AML-193 (cell line): ENCODE measurements at regions not wholly inside any gene's neighbourhood (a gene's known extent, or its start where the extent isn't known, plus 50 kb on each side); places are given as distances from the start of the nearest gene placed in this dataset.
"Not testable (repeated sequence)": the region's sequence is repeated elsewhere in the genome, so short reads cannot be mapped to it uniquely, and the experiment has no call there.

ENCODE experiments used
- DNase-seq, 2 experiments: peaks; one replicate each; lab custom pipeline; 2025; lab: John Stamatoyannopoulos, UW

DNA sequence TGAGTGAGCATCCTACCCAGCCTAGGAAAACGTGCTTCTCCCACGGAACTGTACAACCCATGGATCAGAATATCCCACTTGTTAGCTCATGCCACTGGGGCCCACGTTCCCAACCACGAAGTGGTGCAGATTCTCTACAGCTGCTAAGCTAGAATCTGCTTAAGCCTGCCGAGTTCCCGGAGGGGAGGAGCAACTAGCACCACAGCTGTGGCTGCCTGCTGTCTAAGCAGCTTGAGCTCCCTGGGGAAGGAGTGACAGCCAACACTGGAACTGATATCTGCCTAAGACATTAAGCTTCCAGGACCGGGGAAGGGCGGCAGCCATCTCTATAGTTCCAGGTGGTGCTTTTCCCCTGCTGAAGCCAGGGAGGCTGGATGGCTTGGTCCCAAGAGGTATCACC, 334.7 kb upstream of the CHRM2 start:
- no peak for DNase-seq

DNA sequence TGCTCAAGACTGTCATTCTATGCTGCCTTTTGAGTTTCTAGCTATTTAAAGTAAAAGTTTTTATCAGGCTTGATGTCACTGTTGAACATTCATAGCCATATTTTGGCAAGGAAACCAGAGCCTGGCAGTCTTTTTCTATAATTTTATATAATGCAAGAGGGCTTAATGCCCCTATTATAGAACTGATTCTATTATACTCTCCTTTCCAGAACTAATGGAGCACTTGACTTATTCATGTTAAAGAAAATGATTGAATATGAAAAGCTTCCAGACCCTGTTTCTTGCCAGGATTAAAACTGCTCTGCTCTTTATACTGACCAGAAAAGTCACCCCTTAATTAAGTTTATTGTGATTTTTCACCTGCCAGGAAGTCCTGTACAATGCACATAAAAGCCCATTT, 337.6 kb upstream of the CHRM2 start:
- DNase-seq: no peak

DNA sequence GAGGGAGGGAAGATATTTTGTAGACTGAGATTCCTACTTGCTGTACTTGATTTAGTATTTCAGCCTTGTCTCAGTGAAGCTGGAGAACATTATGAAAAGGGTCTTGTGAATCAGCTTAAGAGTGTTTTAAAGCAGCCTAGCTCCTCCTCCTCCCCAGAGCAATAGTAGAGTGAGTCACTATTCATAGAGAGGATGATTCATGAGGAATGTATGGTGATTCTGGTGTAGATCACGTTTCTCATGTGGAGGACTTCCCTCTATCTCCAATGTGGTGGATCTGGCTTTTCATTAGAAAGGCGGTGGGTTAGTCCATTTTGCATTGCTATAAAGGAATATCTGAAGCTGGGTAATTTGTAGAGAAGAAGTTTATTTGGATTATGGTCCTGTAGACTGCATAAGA, 340.1 kb upstream of the CHRM2 start:
- DNase-seq: no peak

DNA sequence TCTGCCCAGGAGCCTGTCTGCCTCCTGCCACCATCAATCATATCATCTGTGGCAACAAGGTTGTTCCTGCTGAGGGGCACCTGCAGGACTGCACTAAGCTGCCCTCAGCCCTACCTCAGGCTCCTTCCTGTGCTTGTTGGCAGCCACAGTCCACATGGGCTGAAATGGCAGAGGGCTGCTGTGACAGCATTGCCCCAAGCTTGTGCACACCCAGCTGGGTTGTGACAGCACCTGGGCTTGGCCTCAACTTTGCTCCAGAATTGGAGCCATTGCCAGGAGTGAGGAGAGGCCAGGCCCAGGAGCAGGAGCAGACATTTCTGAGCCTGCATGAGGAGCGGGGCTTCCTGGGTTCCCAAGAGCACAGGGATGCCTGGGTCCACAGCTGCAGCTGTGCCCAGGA, 340.9 kb upstream of the CHRM2 start:
- no peak for DNase-seq

DNA sequence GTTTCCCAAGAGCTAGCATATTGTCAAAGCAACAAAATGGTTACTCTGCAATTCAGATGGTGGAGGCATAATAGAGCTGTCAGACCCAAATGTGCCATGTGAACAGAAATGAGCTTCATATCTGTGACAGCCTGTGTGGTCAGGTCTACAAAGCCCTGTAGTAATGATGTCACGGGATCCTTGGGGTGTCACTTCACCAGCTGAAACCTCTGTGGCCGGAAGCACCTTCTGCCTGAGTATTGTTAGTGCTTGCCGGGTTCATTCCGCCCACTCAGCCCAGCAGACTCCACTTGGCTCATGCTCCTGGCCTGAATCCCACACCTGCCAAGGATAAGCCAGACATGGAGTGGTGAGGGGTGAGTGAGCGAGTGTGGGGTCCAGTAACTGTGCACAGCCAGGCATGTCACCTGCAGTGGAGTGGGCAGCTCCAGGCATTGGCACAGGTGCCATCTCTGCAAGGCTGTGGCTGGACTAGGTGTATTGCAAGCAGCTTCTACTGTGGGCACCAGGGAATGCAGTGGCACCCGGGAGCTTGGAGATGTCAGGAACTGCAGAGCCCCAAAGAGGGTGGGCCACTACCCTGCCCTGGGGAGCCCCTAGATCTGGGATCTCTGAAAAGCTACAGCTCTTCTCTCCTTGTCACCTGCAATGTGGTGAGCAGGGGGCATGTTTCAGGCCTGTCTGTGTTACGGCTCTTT, 341.9 kb upstream of the CHRM2 start:
- no peak for DNase-seq

DNA sequence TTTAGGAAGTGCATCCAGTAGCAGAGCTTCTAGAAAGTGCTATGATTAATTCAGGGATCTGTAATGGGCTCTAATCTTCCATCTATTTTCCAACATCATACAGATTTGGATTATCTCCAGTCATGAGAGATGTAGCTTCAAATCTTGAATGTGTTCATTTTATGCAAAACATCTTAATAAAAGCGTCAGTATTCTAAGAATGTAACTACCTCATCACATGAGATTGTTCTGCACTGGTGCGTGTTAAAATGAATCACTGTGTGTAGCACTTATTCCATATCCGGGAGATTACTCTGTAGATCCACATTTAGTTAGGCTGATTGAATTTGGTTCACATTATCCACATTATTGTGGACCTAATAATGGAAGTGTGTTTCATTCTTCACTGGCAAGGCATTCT, 344.9 kb upstream of the CHRM2 start:
- no peak for DNase-seq

DNA sequence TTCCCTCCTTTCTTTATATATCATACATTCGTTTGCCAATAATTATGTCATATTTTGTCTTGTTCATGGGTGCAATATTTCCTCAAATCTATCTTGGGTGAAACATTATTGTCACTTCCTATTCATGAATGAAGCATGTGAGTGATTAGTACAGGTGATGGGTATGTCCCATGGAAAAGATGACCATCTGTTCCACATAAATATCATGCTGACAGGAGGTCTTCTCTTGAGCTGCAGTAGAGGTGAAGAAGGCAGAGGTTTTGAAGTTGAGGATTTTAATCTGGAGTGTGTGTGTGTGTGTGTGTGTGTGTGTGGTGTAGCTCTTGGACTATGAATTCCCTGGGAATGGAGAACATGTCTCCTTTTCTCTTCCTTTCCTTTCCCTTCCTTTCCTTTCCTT, 350.5 kb upstream of the CHRM2 start:
- DNase-seq: no peak

DNA sequence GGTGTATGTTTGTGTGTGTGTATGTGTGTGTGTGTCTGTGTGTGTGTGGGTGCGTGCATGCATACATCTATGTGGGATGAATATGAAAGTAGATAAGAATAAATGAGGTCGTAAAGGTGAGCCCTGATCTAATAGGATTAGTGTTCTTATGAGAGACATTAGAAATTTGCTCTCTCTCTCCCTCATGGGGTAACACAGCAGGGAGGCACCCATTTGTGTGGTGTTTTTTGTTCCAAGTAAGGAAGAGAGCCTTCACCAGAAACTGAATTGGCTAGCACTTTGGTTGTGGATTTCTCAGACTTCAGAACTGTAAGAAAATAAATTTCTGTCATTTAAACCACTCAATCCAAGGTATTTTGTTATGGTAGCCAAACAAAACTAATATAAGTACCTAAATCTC, 353.7 kb upstream of the CHRM2 start:
- no peak for DNase-seq

DNA sequence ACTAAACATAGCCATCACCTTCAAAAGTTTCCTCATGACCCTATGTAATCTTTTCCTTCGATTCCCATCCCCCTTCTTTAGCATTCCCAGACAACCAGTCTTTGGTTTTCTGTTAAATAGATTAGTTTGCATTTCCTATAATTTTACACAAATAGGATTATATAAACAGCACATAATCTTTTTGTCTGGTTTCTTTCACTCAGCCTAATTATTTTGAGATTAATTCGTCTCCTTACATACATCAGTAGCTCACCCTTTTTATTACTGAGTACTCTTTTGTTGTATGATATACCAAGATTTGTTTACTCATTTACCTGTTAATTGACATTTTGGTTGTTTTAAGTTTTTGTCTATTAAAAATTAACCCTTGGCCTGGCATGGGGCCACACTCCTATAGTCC, 354.7 kb upstream of the CHRM2 start:
- DNase-seq: no peak

DNA sequence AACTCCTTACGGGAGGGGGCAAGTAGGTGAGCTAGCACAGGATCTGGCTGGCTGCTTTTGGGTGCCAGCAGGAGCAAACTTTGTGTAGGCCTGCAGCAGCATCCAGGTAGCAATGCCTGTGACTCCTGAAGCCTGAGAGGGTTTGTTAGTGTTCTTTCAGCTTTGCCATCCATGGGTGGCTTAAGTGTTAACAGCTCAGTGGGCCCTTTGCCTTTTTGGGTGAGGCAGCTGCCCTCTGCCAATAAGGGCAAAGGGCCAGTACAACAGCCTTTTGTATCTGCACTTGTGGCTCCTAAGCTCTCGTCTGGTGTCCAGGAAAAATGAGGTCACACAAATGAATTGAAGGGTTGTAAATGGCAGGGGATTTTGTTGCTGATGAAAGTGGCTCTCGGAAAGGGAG, 359.0 kb upstream of the CHRM2 start:
- no peak for DNase-seq

DNA sequence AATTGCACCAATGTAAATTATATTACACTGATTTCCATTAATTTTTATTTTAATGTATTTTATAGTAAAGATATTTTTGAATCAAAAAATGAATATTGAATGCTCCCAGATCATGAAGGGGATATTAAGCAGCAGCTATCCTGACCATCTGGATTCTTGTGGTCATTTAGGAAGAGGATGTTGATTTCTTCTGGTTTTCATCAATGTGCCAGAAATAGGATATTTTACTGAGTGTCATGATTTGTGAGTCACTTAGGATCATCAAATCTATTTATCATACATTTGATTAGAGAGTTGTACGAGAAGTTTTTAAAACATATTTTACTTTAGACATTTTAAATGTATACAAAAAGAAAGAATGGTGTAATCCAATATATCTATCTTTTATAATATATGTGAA, 366.3 kb upstream of the CHRM2 start:
- DNase-seq: no peak

DNA sequence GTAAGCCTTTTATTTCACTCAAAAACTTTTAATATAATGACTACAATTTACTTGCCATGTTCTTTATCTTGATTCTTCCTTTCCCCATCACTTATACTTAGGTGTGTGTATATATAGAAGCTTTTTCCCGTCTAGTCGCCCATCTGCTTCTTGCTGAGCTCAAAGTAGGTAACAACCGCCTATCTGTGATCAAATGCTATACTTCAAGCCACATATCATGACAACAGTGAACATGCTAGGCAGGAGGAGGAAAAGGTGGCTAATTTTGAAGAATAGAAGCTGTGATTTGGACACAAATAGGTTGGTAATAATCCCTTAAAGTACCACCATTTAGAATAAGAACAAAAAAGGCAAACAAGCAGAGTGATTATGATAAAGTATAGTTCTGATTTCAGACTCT, 367.3 kb upstream of the CHRM2 start:
- DNase-seq: no peak

DNA sequence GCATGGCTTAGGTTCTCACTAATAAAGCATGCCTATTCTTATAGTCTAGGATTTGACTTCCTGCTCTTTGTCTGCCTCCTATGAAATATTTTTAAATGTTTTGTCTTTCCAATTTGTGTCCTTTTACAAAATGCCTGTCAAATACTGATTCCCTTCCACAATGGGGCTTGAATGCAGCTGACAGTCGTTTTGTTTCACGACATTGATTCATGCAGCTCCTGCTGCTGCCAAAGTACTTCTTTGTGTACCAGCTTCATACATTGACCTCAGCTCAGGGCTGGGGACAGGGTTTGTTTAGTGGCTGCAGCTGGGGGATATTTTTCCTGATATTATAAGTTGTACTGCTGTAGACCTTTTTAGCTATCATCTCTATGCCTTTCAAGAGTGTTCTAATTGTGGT, 371.9 kb upstream of the CHRM2 start:
- DNase-seq: no peak

DNA sequence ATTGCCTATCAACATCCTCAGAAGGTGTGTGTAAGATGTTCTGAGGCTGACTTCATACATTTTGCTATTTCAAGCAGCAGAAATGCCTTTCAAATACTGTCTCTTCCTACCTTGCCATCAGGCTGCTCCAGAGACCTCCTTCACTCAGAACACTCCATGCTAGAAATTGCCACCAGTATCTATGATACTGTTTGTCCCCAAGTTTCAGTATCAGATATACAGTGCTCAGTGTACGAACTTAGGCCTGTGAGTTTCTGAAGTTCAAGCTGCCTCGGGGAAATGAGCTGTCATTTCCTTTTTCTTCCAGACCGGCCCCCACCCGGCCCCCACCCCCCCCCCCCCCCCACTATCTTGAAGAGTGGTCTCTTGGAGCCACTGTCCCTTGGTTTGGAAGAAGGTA, 373.4 kb upstream of the CHRM2 start:
- DNase-seq: no peak

DNA sequence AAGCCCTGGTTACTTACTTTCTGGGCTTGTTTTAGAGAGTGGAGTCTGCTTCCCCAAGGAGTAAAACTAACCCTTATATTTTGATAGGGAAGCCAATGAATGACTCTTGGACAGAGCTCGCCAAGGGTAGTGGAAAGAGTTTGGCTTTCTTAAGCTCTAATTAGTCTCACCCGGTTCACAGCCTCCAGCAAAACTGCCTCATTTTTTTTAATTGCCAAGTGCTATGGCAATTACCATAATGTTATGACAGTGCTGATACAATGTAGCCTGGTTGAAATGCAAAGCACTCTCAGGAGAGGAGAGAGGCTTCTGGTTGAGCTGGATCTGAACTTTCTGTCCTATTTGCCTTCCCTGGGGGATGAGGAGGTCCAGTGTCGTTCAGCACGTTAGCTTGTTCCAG, 376.1 kb upstream of the CHRM2 start:
- DNase-seq: no peak

DNA sequence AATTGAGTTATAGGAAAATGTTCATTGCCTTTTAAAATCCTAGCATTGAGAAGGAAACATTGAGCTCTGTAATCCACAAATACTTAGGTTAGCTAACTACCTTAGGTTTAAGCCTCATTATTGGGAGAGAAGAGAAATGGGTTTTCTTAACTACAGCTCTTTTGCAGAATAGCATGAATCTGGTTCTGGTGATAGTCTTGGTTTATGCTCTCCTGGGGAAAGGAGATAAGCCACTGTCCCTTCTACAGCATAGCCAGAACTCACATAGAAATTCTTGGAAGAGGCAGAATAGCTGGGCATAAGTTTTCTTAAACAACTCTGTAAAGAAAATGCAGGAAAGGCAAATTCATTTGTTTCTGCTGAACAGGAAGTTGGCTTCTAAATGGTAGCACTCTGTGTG, 378.6 kb upstream of the CHRM2 start:
- DNase-seq: no peak

DNA sequence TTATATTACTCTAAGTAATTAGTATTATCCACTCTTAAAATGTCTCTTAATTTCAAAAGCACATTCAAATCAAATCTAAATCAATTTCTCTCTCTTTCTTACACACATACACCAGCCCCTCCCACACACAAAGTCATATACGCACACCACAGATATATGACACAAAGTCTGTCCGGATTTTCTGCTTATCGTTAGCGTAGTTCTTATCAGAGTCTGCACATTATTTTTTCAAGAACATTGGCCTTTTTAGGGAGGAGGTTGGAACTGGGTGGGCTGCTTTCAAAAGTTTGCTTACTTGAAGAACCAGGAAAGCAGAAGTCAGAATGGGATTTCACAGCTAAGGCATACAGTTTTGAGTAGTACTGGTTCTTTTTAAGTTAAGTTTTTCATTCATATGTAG, 387.6 kb upstream of the CHRM2 start:
- DNase-seq: no peak

DNA sequence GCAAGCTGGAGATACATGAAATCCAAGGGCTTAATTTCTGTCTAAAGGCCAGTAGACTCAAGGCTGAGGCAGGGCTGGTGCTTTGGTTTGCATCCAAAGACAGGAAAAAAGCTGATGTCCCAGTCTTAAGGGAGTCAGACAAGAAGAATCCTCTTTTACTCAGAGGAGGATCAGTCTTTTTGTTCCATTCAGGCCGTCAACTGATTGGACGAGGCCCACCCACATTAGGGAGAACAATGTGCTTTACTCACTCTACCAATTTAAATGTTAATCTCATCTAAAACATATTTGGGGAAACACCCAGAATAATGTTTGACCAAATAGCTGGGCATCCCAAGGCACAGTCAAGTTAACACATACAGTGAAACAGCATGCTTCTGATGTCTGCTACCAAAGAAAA, 388.5 kb upstream of the CHRM2 start:
- no peak for DNase-seq

DNA sequence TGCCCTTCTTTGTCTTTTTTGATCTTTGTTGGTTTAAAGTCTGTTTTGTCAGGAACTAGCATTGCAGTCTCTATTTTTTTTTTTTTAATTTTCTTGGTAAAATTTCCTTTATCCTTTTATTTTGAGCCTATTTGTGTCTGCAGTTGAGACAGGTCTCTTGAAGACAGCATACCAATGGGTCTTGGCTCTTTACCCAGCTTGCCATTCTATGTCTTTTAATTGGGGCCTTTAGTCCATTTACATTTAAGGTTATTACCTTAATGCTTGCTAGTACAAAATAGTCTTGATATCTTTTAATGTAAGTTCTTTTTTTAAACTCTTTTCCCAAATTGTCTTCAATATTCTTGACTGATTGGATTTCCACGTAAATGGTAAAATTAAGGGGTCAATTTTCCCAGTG, 398.3 kb upstream of the CHRM2 start:
- DNase-seq: no peak

DNA sequence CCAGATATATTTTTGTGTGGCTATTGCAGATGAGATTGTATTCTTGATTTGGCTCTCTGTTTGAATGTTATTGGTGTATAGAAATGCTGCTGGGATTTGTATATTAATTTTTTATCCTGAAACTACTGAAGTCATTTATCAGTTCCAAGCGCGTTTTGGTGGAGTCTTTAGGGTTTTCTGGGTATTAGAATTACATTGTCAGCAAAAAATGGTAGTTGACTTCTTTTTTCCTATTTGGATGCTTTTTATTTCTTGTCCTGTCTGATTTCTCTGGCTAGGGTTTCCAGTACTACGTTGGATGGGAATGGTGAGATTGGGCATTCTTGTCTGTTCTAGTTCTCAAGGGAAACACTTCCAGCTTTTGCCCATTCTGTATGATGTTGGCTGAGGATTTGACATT, 415.5 kb upstream of the CHRM2 start:
- no peak for DNase-seq

DNA sequence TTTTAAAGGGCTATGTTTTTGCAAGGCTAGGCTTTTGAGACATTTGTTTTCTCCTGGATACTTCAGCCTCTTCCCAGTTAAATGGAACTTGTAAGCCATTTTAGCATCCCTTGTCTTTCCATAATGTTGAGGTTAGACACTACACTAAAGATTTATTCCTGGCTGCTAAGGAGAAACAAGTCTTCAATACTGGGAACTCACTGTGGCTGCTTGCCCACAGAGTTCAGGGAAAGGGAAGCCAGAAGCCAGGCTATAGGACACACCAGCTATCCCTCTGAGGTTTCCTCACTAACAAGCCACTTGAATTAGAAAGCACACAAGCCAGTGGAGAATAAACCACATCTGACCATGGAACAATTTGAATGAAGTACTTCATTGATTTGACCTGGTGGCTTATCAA, 421.7 kb upstream of the CHRM2 start:
- no peak for DNase-seq

DNA sequence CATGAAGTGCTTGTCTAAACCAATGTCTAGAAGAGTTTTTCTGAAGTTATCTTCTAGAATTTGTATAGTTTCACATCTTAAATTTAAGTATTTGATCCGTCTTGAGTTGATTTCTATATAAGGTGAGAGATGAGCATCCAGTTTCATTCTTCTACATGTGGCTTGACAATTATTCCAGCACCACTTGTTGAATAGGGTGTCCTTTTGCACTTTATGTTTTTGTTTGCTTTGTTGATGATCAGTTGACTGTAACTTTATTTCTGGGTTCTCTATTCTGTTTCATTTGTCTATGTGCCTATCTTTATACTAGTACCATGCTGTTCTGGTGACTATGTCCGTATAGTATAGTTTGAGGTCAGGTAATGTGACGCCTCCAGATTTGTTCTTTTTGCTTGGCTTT, 426.6 kb upstream of the CHRM2 start:
- no peak for DNase-seq

DNA sequence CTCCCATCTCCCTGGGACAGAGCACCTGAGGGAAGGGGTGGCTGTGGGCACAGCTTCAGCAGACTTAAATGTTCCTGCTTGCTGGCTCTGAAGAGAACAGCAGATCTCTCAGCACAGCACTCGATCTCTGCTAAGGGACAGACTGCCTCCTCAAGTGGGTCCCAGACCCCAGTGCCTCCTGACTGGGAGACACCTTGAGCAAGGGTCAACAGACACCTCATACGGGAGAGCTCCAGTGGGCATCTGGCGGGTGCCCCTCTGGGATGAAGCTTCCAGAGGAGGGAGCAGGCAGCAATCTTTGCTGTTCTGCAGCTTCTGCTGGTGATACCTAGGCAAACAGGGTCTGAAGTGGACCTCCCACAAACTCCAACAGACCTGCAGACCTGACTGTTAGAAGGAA, 436.7 kb upstream of the CHRM2 start:
- DNase-seq: not testable (repeated sequence)

DNA sequence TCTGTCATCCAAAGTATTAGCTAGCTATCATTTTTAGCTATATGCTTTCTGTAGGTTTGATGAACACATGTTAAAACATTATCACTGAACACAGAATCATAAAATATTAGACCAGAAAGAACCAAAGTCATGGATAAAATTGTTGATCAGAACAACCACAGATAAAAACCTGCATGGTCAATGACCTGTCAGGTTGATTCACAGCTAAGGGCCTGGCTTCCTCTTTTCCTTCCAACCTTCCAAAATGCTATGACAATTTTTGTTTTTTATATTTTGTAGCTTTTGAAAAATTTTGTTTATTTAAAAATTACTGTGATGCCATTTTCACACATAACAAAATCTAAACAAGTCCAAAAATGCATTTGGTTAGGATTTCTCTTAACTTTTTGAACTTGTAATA, 444.4 kb upstream of the CHRM2 start:
- DNase-seq: no peak

DNA sequence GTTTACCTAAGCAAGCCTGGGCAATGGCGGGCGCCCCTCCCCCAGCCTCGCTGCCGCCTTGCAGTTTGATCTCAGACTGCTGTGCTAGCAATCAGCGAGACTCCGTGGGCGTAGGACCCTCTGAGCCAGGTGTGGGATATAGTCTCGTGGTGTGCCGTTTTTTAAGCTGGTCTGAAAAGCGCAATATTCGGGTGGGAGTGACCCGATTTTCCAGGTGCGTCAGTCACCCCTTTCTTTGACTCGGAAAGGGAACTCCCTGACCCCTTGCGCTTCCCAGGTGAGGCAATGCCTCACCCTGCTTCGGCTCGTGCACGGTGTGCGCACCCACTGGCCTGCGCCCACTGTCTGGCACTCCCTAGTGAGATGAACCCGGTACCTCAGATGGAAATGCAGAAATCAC, 442.6 kb upstream of the MTPN start:
- not testable (repeated sequence) for DNase-seq
